H9 (cell line): ENCODE measurements at regions not wholly inside any gene's neighbourhood (a gene's known extent, or its start where the extent isn't known, plus 50 kb on each side); places are given as distances from the start of the nearest gene placed in this dataset.

Source experiments
- DNase-seq: peaks from one replicate; pipeline ENCODE4 v3.0.0-alpha.2; 2017
- H2AFZ ChIP-seq: one replicate; pipeline ENCODE4 v1.6.1; 2013; ENCODE audit warnings: mild to moderate bottlenecking, low read length, control low read depth, moderate library complexity
- H2AK5ac ChIP-seq: 2 replicates; pipeline ENCODE4 v1.6.1; 2013; ENCODE audit warnings: low read length, control low read depth, mixed read lengths; ENCODE audit not compliant: insufficient read length
- H2BK120ac ChIP-seq: one replicate; pipeline ENCODE4 v1.6.1; 2013; ENCODE audit warnings: low read depth, mild to moderate bottlenecking, low read length, control low read depth, inconsistent platforms; ENCODE audit not compliant: poor library complexity, severe bottlenecking
- H2BK12ac ChIP-seq: 2 replicates; pipeline ENCODE4 v1.6.1; 2013; ENCODE audit warnings: low read length, control low read depth, mixed read lengths, low read depth; ENCODE audit not compliant: insufficient read length
- H2BK15ac ChIP-seq: 2 replicates; pipeline ENCODE4 v1.6.1; 2013; ENCODE audit warnings: low read depth, low read length, control low read depth
- H2BK20ac ChIP-seq: one replicate; pipeline ENCODE4 v1.6.1; 2013; ENCODE audit warnings: low read depth, mild to moderate bottlenecking, low read length, control low read depth, inconsistent platforms; ENCODE audit not compliant: poor library complexity, severe bottlenecking
- H2BK5ac ChIP-seq: 2 replicates; pipeline ENCODE4 v1.6.1; 2013; ENCODE audit warnings: low read length, control low read depth, mixed read lengths; ENCODE audit not compliant: insufficient read length
- H3K14ac ChIP-seq: 2 replicates; pipeline ENCODE4 v1.6.1; 2013; ENCODE audit warnings: low read length, control low read depth; ENCODE audit not compliant: insufficient read depth
- H3K18ac ChIP-seq: 2 replicates; pipeline ENCODE4 v1.6.1; 2013; ENCODE audit warnings: low read depth, mild to moderate bottlenecking, mixed read lengths, low read length, control low read depth; ENCODE audit not compliant: insufficient read length
- H3K23ac ChIP-seq: 2 replicates; pipeline ENCODE4 v1.6.1; 2013; ENCODE audit warnings: low read length, control low read depth, mixed read lengths, low read depth; ENCODE audit not compliant: insufficient read length
- H3K23me2 ChIP-seq: 2 replicates; pipeline ENCODE4 v1.6.1; 2013; ENCODE audit warnings: low read depth, mild to moderate bottlenecking, mixed read lengths, low read length, control low read depth; ENCODE audit not compliant: insufficient read length, poor library complexity, severe bottlenecking
- H3K27ac ChIP-seq: 2 replicates; pipeline ENCODE4 v1.5.1; 2013; ENCODE audit warnings: low read length, control low read depth, mixed read lengths, low read depth; ENCODE audit not compliant: insufficient read length
- H3K27me3 ChIP-seq: 2 replicates; pipeline ENCODE4 v1.6.1; 2013; ENCODE audit warnings: low read length, control low read depth, inconsistent platforms; ENCODE audit not compliant: insufficient read depth
- H3K4ac ChIP-seq: 2 replicates; pipeline ENCODE4 v1.6.1; 2013; ENCODE audit warnings: low read depth, mild to moderate bottlenecking, control low read depth, inconsistent platforms, low read length, moderate library complexity
- H3K4me1 ChIP-seq: 2 replicates; pipeline ENCODE4 v1.6.1; 2013; ENCODE audit warnings: low read length, control low read depth, inconsistent platforms; ENCODE audit not compliant: insufficient read depth
- H3K4me2 ChIP-seq: 2 replicates; pipeline ENCODE4 v1.6.1; 2013; ENCODE audit warnings: low read length, control low read depth, mixed read lengths; ENCODE audit not compliant: insufficient read length, insufficient read depth
- H3K56ac ChIP-seq: 2 replicates; pipeline ENCODE4 v1.6.1; 2013; ENCODE audit warnings: low read depth, mild to moderate bottlenecking, mixed read lengths, low read length, control low read depth; ENCODE audit not compliant: insufficient read length
- H3K79me1 ChIP-seq: 2 replicates; pipeline ENCODE4 v1.6.1; 2013; ENCODE audit warnings: low read depth, mild to moderate bottlenecking, moderate library complexity, low read length, control low read depth, inconsistent platforms; ENCODE audit not compliant: insufficient read depth, poor library complexity, severe bottlenecking
- H3K79me2 ChIP-seq: 2 replicates; pipeline ENCODE4 v1.6.1; 2013; ENCODE audit warnings: low read length, control low read depth, inconsistent platforms; ENCODE audit not compliant: insufficient read depth
- H3K9ac ChIP-seq: 2 replicates; pipeline ENCODE4 v1.6.1; 2013; ENCODE audit warnings: low read length, control low read depth, mixed read lengths; ENCODE audit not compliant: insufficient read length; ENCODE audit errors: extremely low read depth
- H3K9me3 ChIP-seq: one replicate; pipeline ENCODE4 v1.6.1; 2013; ENCODE audit warnings: low read depth, low read length, inconsistent platforms; ENCODE audit not compliant: control insufficient read depth
- H3T11ph ChIP-seq: one replicate; pipeline ENCODE4 v1.6.1; 2013; ENCODE audit warnings: mild to moderate bottlenecking, low read length, control low read depth, inconsistent platforms
- H4K20me1 ChIP-seq: one replicate; pipeline ENCODE4 v1.6.1; 2013; ENCODE audit not compliant: control insufficient read depth, insufficient read length, insufficient read depth
- H4K5ac ChIP-seq: 2 replicates; pipeline ENCODE4 v1.6.1; 2013; ENCODE audit warnings: low read depth, mild to moderate bottlenecking, mixed read lengths, low read length, control low read depth; ENCODE audit not compliant: insufficient read length
- H4K8ac ChIP-seq: replicated peaks from 2 replicates; pipeline ENCODE4 v1.6.1; 2013; ENCODE audit warnings: low read length, control low read depth, mixed read lengths, low read depth; ENCODE audit not compliant: insufficient read length
- H4K91ac ChIP-seq: 2 replicates; pipeline ENCODE4 v1.6.1; 2013; ENCODE audit warnings: low read depth, mild to moderate bottlenecking, moderate library complexity, mixed read lengths, low read length, control low read depth; ENCODE audit not compliant: insufficient read length
- H3K27ac Mint-ChIP-seq, 3 experiments: 2 replicates in 2 of 3; 3 replicates in 1 of 3; pipeline ENCODE4 v1.8.0; 2020 to 2021; ENCODE audit warnings: mixed read lengths in 3 of 3, mild to moderate bottlenecking in 1 of 3, moderate library complexity in 1 of 3
- H3K27me3 Mint-ChIP-seq: 2 replicates; pipeline ENCODE4 v1.8.0; 2021; ENCODE audit warnings: low read depth, mild to moderate bottlenecking, moderate library complexity, mixed read lengths
- H3K36me3 Mint-ChIP-seq, 3 experiments: 2 replicates in 2 of 3; 3 replicates in 1 of 3; pipeline ENCODE4 v1.8.0; 2020 to 2021; ENCODE audit warnings: low read depth in 3 of 3, mixed read lengths in 3 of 3; ENCODE audit not compliant: insufficient read depth in 1 of 3
- H3K4me1 Mint-ChIP-seq, 2 experiments: 2 replicates each; pipeline ENCODE4 v1.8.0; 2020; ENCODE audit warnings: mixed read lengths in 2 of 2
- H3K4me3 Mint-ChIP-seq, 2 experiments: 2 replicates in 1 of 2; 3 replicates in 1 of 2; pipeline ENCODE4 v1.8.0; 2020 to 2021; ENCODE audit warnings: mild to moderate bottlenecking in 2 of 2, mixed read lengths in 2 of 2, moderate library complexity in 1 of 2
- H3K9me3 Mint-ChIP-seq, 2 experiments: 2 replicates in 1 of 2; 3 replicates in 1 of 2; pipeline ENCODE4 v1.8.0; 2020; ENCODE audit warnings: mild to moderate bottlenecking in 2 of 2, mixed read lengths in 2 of 2, moderate library complexity in 1 of 2
- WGBS: extraction: QIAGEN DNeasy Blood & Tissue Kit; methylation state at CpG from one replicate; pipeline ENCODE4 v1.1.7; 2013; ENCODE audit warnings: missing lambda C conversion rate, low lambda C conversion rate, mixed read lengths; ENCODE audit not compliant: insufficient read length; ENCODE audit errors: extremely low coverage; 5-methylcytosine and 5-hydroxymethylcytosine counted together
- TF ChIP-seq, protein P1 (sequence below): fragments of 200-600 bp; sonication (generic); conservative IDR thresholded peaks from 3 replicates; pipeline ENCODE4 v1.8.0; 2021; ENCODE audit warnings: antibody characterized with exemption, mild to moderate bottlenecking

DNA sequence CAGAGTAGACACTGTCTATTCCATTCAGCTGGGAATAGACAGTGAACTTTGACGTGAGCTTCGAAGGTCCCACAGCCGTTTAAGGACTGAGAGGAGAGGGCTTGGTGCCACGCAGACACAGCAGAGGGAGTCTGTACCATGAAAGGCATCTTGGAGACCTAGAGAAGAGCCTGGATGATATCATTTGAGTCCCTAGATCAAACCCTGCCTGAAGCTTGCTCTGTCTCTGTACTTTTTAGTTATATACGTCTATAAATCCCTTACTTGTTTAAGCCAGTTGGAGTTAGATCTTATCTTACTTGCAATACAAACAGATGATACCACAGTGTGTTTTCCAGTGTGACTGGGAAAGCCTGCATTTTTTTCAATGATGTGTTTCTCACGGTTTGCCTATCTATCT, 128.9 kb upstream of the RTL1 start:
- no peaks in the 10 kb centered on the region for H3K9me3 ChIP-seq
- H3K56ac ChIP-seq: no peak overlapping the region
- no peak overlapping the region for H4K5ac ChIP-seq
- H2BK20ac ChIP-seq: no peak overlapping the region
- no peak overlapping the region for H3K4ac ChIP-seq
- H3K79me2 ChIP-seq: no peaks in the 10 kb centered on the region
- H3K9ac ChIP-seq: no peak overlapping the region
- no peaks in the 10 kb centered on the region; a peak in 2 of 7 replicates for H3K36me3 Mint-ChIP-seq
- no peaks in the 10 kb centered on the region for H3K27me3 ChIP-seq
- no peak for DNase-seq
- H4K20me1 ChIP-seq: no peaks in the 10 kb centered on the region
- H3K23me2 ChIP-seq: no peaks in the 10 kb centered on the region
- peaks cover 2% of the 10 kb centered on the region for H3K27me3 Mint-ChIP-seq
- no peaks in the 10 kb centered on the region for H3K4me1 Mint-ChIP-seq
- no peak overlapping the region for H2BK12ac ChIP-seq
- H3K18ac ChIP-seq: no peak overlapping the region
- H3K4me2 ChIP-seq: no peak overlapping the region
- no peak overlapping the region for H2AK5ac ChIP-seq
- no CpG with 5 or more reads among the region's 6 CpGs for WGBS
- H3T11ph ChIP-seq: no peak overlapping the region
- no peak overlapping the region for H4K8ac ChIP-seq
- H4K91ac ChIP-seq: no peak overlapping the region
- H3K4me3 Mint-ChIP-seq: no peak overlapping the region
- H3K27ac Mint-ChIP-seq: no peak overlapping the region
- H2BK120ac ChIP-seq: no peak overlapping the region
- H3K4me1 ChIP-seq: no peaks in the 10 kb centered on the region
- no peak overlapping the region for H3K14ac ChIP-seq
- H3K79me1 ChIP-seq: no peaks in the 10 kb centered on the region
- H2BK15ac ChIP-seq: no peak overlapping the region
- H2BK5ac ChIP-seq: no peak overlapping the region
- TF ChIP-seq, protein P1, sequence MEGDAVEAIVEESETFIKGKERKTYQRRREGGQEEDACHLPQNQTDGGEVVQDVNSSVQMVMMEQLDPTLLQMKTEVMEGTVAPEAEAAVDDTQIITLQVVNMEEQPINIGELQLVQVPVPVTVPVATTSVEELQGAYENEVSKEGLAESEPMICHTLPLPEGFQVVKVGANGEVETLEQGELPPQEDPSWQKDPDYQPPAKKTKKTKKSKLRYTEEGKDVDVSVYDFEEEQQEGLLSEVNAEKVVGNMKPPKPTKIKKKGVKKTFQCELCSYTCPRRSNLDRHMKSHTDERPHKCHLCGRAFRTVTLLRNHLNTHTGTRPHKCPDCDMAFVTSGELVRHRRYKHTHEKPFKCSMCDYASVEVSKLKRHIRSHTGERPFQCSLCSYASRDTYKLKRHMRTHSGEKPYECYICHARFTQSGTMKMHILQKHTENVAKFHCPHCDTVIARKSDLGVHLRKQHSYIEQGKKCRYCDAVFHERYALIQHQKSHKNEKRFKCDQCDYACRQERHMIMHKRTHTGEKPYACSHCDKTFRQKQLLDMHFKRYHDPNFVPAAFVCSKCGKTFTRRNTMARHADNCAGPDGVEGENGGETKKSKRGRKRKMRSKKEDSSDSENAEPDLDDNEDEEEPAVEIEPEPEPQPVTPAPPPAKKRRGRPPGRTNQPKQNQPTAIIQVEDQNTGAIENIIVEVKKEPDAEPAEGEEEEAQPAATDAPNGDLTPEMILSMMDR: no peak
- peaks cover under 1 to 4% of the 10 kb centered on the region in 2 experiments; a peak in 4 of 5 replicates for H3K9me3 Mint-ChIP-seq
- no peak overlapping the region for H3K23ac ChIP-seq
- no peak overlapping the region for H2AFZ ChIP-seq
- H3K27ac ChIP-seq: no peak overlapping the region
